Neural progenitor cell (in vitro differentiated cells): ENCODE measurements at regions not wholly inside any gene's neighbourhood (a gene's known extent, or its start where the extent isn't known, plus 50 kb on each side); places are given as distances from the start of the nearest gene placed in this dataset.
A peak's percentile ranks its signal among the peaks of the same experiment; 100 is the strongest.

Source experiments
- DNase-seq: peaks from one replicate; pipeline ENCODE4 v3.0.0-alpha.2; 2016; ENCODE audit warnings: low spot score
- H2AFZ ChIP-seq: fragments of 200-600 bp; sonication (generic); replicated peaks from 2 replicates; pipeline ENCODE4 v1.6.1; 2016; ENCODE audit warnings: antibody characterized with exemption
- H3F3A ChIP-seq: fragments of 200-600 bp; sonication (generic); 2 replicates; pipeline ENCODE4 v1.6.1; 2016; ENCODE audit warnings: antibody characterized with exemption, low read depth
- H3K27ac ChIP-seq: fragments of 200-600 bp; sonication (generic); 2 replicates; pipeline ENCODE4 v1.5.1; 2016; ENCODE audit warnings: mild to moderate bottlenecking
- H3K27me3 ChIP-seq: fragments of 200-600 bp; sonication (generic); 2 replicates; pipeline ENCODE4 v1.6.1; 2016; ENCODE audit warnings: mild to moderate bottlenecking, moderate library complexity
- H3K36me3 ChIP-seq: fragments of 200-600 bp; sonication (generic); 2 replicates; pipeline ENCODE4 v1.5.1; 2016
- H3K4me1 ChIP-seq: fragments of 200-600 bp; sonication (generic); 2 replicates; pipeline ENCODE4 v1.6.1; 2016; ENCODE audit warnings: mixed run types
- H3K4me2 ChIP-seq: fragments of 200-600 bp; sonication (generic); 2 replicates; pipeline ENCODE4 v1.6.1; 2016
- H3K4me3 ChIP-seq: fragments of 200-600 bp; sonication (generic); 2 replicates; pipeline ENCODE4 v1.5.1; 2016
- H3K79me2 ChIP-seq: fragments of 200-600 bp; sonication (generic); 2 replicates; pipeline ENCODE4 v1.6.1; 2016; ENCODE audit warnings: low read depth
- H3K9ac ChIP-seq: fragments of 200-600 bp; sonication (generic); 2 replicates; pipeline ENCODE4 v1.6.1; 2016
- H3K9me3 ChIP-seq: fragments of 200-600 bp; sonication (generic); 2 replicates; pipeline ENCODE4 v1.5.1; 2016; ENCODE audit warnings: low read depth
- H4K20me1 ChIP-seq: fragments of 200-600 bp; sonication (generic); 2 replicates; pipeline ENCODE4 v1.6.1; 2016; ENCODE audit warnings: low read depth
- H3K27ac Mint-ChIP-seq: 3 replicates; pipeline ENCODE4 v1.8.0; 2021; ENCODE audit warnings: mixed read lengths
- H3K27me3 Mint-ChIP-seq: 2 replicates; pipeline ENCODE4 v1.8.0; 2022; ENCODE audit warnings: low read depth, mild to moderate bottlenecking, inconsistent platforms, moderate library complexity, mixed read lengths; ENCODE audit not compliant: insufficient read depth
- H3K36me3 Mint-ChIP-seq: 3 replicates; pipeline ENCODE4 v1.8.0; 2021; ENCODE audit warnings: mixed read lengths
- H3K4me1 Mint-ChIP-seq: 3 replicates; pipeline ENCODE4 v1.8.0; 2021; ENCODE audit warnings: mixed read lengths
- H3K4me3 Mint-ChIP-seq: 3 replicates; pipeline ENCODE4 v1.8.0; 2021; ENCODE audit warnings: mild to moderate bottlenecking, moderate library complexity, mixed read lengths
- H3K9me3 Mint-ChIP-seq: 3 replicates; pipeline ENCODE4 v1.8.0; 2020; ENCODE audit warnings: mixed read lengths
- CTCF ChIP-seq: fragments of 200-600 bp; sonication (generic); IDR thresholded peaks from 2 replicates; pipeline ENCODE4 v1.5.1; 2017; ENCODE audit warnings: antibody characterized with exemption, mild to moderate bottlenecking
- EZH2 ChIP-seq: fragments of 200-600 bp; sonication (generic); IDR thresholded peaks from 2 replicates; pipeline ENCODE4 v1.6.1; 2017; ENCODE audit warnings: antibody characterized with exemption, mild to moderate bottlenecking, moderate library complexity
- EZH2phosphoT487 ChIP-seq: fragments of 200-600 bp; sonication (generic); IDR thresholded peaks from 2 replicates; pipeline ENCODE4 v1.6.1; 2017; ENCODE audit warnings: antibody characterized with exemption

DNA sequence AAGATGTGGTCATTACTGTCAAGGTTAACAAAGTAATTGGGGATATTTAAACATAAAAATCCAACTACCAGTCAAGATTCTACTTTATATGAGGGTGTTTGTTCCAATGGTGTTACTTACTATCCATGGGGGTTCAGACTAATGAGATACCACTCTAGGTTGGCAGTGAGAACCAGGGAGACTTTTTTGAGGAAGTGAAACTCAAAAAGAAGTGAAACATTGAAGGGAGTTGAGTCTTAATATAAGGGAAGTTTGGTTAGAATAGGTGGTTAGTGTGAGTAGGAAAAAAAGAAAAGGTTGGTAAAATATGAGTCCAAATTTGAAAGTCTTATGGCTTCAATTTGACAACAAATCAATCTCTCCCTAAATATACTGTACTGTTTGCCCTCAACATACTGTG lies 123.6 kb upstream of the ANK3 start:
- H3K36me3 ChIP-seq: no peaks in the 10 kb centered on the region
- H3K4me3 ChIP-seq: no peak overlapping the region
- H3F3A ChIP-seq: no peaks in the 10 kb centered on the region
- Mint-ChIP-seq H3K27ac (no peak overlapping the region), H3K4me1 (peaks cover 5% of the 10 kb centered on the region), H3K4me3 (no peak overlapping the region), H3K9me3 (no peaks in the 10 kb centered on the region), H3K27me3 (no peaks in the 10 kb centered on the region), H3K36me3 (no peaks in the 10 kb centered on the region)
- H3K27me3 ChIP-seq: no peaks in the 10 kb centered on the region
- H3K9me3 ChIP-seq: no peaks in the 10 kb centered on the region
- H3K4me2 ChIP-seq: no peak overlapping the region
- no peak overlapping the region for H2AFZ ChIP-seq
- TF ChIP-seq EZH2phosphoT487 (no peak), EZH2 (no peak), CTCF (no peak)
- no peaks in the 10 kb centered on the region for H3K79me2 ChIP-seq
- H3K27ac ChIP-seq: no peak overlapping the region
- no peak for DNase-seq
- peaks cover 17% of the 10 kb centered on the region for H3K4me1 ChIP-seq
- H3K9ac ChIP-seq: no peak overlapping the region
- no peaks in the 10 kb centered on the region for H4K20me1 ChIP-seq

DNA sequence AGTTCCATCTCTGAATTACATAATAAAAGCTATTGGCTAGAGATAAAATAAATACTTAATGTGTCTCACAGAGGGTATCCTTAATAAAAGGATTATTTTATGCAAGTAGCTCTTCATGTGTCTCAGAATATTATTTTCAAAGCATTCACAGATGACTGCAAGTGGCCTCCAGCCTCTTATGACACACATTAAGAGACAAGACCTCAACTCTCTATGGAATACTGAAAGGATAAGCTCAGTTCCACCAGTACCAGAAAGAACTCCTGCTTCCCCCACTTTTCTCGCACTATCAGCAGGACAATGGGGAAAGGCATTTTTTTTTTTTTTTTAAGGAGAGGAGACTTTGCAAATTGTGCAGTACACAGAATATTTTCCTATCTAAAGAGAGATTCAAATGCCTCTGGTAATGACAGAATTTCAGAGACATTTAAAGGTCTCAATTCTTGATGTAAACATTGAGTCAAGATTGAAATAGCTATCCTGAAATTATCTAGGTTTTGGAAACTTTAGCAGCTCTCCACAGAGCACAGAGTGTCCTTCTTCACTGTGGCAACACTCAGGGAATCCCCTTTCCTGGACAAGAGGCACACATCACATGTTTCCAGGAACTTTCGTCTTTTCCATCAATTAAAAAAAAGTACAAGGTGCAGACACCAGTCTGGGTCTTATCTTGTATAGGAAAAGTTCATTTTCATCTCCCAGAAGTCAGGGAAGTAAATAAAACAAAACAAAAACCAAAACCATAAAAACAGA lies 122.0 kb upstream of the ANK3 start:
- no peak for TF ChIP-seq CTCF
- TF ChIP-seq EZH2phosphoT487: no peak
- no peak for TF ChIP-seq EZH2
- H3K27ac ChIP-seq: no peak overlapping the region

GRCh38 chr10:60508831-60509230 lies 119.2 kb upstream of the ANK3 start:
- H3K27ac Mint-ChIP-seq: no peak overlapping the region
- Histone ChIP-seq H2AFZ (no peak overlapping the region), H3K4me3 (no peak overlapping the region), H3K36me3 (no peaks in the 10 kb centered on the region), H3K27me3 (no peaks in the 10 kb centered on the region), H3K79me2 (no peaks in the 10 kb centered on the region), H3F3A (no peaks in the 10 kb centered on the region), H3K9ac (no peak overlapping the region), H4K20me1 (no peaks in the 10 kb centered on the region), H3K4me1 (peaks cover 17% of the 10 kb centered on the region), H3K9me3 (no peaks in the 10 kb centered on the region), H3K4me2 (no peak overlapping the region), H3K27ac (no peak overlapping the region)
- H3K36me3 Mint-ChIP-seq: no peaks in the 10 kb centered on the region
- no peak overlapping the region for H3K4me3 Mint-ChIP-seq
- H3K9me3 Mint-ChIP-seq: no peaks in the 10 kb centered on the region
- TF ChIP-seq CTCF: no peak
- TF ChIP-seq EZH2: no peak
- TF ChIP-seq EZH2phosphoT487: no peak
- H3K27me3 Mint-ChIP-seq: no peaks in the 10 kb centered on the region
- peaks cover 5% of the 10 kb centered on the region for H3K4me1 Mint-ChIP-seq
- DNase-seq: no peak

More for the DNA sequence above, 122.0 kb upstream of the ANK3 start:
- no peak overlapping the region for H3K9ac ChIP-seq
- no peaks in the 10 kb centered on the region for H3K9me3 ChIP-seq
- H4K20me1 ChIP-seq: no peaks in the 10 kb centered on the region
- no peaks in the 10 kb centered on the region for H3K36me3 Mint-ChIP-seq
- H3K27ac Mint-ChIP-seq: no peak overlapping the region
- H3K4me3 ChIP-seq: no peak overlapping the region
- no peaks in the 10 kb centered on the region for H3K27me3 ChIP-seq
- H3F3A ChIP-seq: no peaks in the 10 kb centered on the region
- H3K79me2 ChIP-seq: no peaks in the 10 kb centered on the region
- H3K4me1 Mint-ChIP-seq: peaks cover 5% of the 10 kb centered on the region
- H3K36me3 ChIP-seq: no peaks in the 10 kb centered on the region
- no peaks in the 10 kb centered on the region for H3K27me3 Mint-ChIP-seq
- no peak overlapping the region for H3K4me3 Mint-ChIP-seq
- H3K9me3 Mint-ChIP-seq: no peaks in the 10 kb centered on the region
- DNase-seq: no peak
- peak overlapping the region; percentile 38 for H2AFZ ChIP-seq
- H3K4me1 ChIP-seq: peaks cover 17% of the 10 kb centered on the region
- peak overlapping the region; percentile 8 for H3K4me2 ChIP-seq
